ENCODE measurements at regions not wholly inside any gene's neighbourhood (a gene's known extent, or its start where the extent isn't known, plus 50 kb on each side); places are given as distances from the start of the nearest gene placed in this dataset.
"Not testable (repeated sequence)": the region's sequence is repeated elsewhere in the genome, so short reads cannot be mapped to it uniquely, and the experiment has no call there.

DNA sequence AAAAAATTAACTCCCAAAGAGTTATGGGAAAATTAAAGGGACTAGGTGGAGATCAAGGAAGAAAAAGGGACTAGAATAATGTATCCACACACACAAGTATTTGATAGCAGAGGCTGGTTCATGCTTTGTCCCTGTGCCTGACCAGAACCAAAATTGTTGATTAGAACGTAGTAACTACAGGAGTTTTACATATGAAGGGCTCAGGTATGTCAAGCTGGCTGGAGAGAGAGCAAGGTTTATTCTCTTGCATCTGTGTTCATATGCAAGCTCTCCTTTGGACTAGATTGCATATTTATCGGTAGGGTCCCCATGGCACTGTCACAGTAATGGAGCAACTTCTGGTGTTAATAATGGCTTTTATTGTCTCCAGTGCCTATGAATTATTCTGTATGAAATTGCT is 239.9 kb upstream of the TRPM3 start:
- no peak for DNase-seq

DNA sequence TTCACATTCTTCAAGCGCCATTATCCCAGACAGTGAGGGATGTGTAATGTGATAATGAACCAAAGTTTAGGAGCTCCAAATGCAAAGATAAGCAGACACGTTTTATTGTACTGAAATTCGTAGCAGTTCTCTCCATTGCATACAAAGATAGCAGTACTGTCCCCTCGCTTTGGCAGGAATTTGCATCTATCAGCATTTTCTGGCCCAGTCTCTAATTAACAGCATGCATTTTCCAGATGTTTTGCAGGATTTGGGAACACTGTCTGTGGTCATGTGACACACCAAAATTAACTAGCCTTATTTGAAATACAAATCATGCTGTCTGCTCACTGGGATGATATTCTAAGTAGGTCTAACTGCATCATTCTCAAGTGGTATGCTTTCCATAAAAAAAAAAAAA is 235.9 kb upstream of the TRPM3 start:
- no peak for DNase-seq

DNA sequence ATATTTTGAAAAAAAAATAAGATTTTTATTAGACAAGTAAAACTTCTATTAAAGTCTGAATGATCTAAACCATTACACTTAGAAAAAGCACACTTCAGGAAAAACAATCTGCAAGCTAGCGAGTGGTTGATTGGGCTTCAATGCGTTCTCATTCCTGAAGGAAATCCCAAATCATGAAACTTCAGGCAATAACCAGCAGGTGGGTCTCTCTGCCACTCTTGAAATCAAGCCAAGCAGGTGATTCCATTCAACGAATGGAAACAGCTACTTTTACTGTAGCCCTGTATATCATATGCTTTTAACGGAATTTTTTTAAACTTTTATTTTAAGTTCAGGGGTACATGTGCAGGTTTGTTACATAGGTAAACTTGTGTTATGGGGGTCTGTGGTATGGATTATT is 234.5 kb upstream of the TRPM3 start:
- DNase-seq, result no peak

GRCh38 chr9:71353720-71354119 is 232.3 kb upstream of the TRPM3 start:
- DNase-seq, result no peak

DNA sequence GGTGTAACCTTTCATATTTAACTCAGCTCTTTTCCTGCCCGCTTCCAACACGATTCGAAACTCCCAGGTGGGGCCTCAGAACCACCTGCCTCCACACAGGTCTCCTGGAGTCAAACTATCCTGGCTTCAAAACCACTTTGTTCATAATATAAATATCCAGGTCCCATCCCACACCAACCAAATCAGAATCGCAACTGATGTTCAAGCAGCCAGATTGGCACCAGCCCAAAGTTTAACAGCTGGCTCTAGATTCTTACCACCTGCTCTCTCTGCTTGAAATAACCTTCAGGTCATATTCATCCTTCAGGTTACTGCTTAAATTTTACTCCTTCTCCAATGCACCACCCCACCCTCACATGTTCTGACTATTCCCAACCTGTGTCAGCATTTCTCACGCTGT is 231.4 kb upstream of the TRPM3 start:
- DNase-seq, result no peak

- DNase-seq, result no peak
These were observed 227.8 kb upstream of the TRPM3 start for GRCh38 chr9:71349218-71349617.

DNA sequence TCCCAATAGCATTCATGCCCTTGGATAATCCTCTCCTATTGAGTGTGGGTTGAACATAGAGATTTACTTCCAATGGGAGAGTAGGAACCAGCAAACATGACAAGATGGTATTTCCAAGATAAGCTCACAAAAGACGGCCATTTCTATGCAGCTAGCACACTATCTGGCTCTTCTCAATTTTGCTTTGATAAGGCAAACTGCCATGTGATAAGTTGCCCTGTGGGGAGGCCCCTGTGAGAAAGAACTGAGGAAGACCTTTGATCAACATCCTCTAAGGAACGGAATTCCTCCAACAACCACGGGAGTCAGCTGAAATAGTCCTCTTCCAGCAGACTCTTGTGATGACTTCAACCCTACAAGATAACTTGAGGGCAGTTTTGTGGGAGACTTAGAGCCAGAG is 211.9 kb upstream of the TRPM3 start:
- no peak for DNase-seq

DNA sequence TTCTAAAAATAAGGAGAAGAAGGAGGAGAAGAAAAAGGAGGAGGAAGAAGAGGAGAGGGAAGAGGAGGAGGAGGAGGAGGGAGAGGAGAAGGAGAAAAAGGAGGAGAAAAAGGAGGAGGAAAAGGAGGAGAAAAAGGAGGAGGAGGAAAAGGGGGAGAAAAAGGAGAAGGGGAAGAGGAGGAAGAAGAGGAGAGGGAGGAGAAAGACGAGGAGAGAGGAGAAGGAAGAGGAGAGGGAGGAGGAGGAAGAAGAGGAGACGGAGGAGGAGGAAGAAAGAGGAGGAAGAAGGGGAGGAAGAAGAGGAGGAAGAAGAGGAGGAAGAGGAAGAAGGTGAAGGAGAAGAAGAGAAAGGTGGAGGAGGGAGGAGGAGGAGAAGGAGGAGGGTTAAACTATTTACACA is 210.2 kb upstream of the TRPM3 start:
- no peak for DNase-seq

- DNase-seq, result no peak
These were observed 208.5 kb upstream of the TRPM3 start for GRCh38 chr9:71329873-71330272.

DNA sequence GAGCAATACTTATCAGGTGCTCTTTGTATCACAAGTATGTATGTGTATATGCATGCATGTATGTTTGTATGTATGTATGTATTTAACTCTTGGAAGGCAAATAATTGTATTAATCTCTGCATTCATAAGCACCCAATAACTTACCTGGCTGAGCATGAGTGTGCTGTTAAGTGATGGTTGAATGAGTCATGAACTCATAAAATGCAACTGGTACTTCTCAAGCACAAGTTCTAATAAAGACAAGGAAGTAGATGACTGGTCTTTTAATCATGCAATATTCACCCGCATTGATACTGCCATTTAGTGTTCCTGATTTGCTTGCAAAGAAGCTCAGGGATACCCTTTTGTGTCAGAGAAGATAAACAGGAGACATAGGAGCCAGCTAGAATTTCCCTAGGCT is 204.9 kb upstream of the TRPM3 start:
- no peak for DNase-seq

- no peak for DNase-seq
These were observed 201.9 kb upstream of the TRPM3 start for GRCh38 chr9:71323357-71323756.

- no peak for DNase-seq
These were observed 200.9 kb upstream of the TRPM3 start for GRCh38 chr9:71322311-71322710.

- DNase-seq, result no peak
These were observed 187.0 kb upstream of the TRPM3 start for GRCh38 chr9:71308454-71308853.

- no peak for DNase-seq
These were observed 184.7 kb upstream of the TRPM3 start for GRCh38 chr9:71306134-71306533.

DNA sequence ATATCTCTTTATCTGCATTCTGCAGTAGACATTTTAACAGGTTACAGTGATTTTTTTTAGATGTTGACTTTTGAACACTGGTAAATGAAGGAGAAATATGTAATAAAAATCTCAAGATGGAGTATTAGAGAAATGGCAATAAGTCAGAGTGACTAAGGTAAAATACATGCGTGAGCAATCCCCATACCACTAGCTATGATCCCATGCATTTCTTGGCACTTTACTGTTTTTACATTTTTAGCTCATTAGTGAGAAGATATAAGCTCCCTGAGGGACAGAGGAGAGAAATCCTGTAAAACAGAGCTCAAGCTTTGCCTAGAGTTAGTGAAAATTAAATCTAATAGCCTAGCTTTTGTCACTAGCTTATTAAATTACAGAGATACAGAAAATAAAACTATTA is 181.9 kb upstream of the TRPM3 start:
- DNase-seq, result no peak

GRCh38 chr9:71302776-71303175 is 181.4 kb upstream of the TRPM3 start:
- no peak for DNase-seq

DNA sequence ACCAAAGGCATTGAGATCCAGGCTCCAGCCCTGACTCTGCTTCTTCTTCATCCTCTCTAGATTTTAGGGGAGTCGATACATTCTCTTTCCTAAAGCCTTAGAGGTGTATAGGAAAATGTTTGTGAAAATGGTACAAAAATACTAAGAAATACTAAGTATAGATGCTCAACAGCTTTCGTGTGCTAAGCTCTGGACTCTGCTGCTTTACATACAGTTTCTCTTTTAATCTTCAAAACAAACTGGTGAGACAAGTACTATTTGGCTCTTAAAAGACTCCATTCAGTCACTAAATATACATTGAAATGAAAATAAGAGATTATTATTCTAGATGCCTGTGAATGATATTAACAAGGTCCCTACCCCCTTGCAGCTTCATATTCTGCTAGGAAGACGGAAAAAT is 174.5 kb upstream of the TRPM3 start:
- DNase-seq, result no peak

- DNase-seq, result no peak
These were observed 164.7 kb upstream of the TRPM3 start for GRCh38 chr9:71286146-71286545.

- peak; percentile 11 for DNase-seq
These were observed 163.8 kb upstream of the TRPM3 start for GRCh38 chr9:71285191-71285656.

- DNase-seq, result not testable (repeated sequence)
These were observed 160.7 kb upstream of the TRPM3 start for GRCh38 chr9:71282116-71282515.

GRCh38 chr9:71279151-71279739 is 157.8 kb upstream of the TRPM3 start:
- DNase-seq, result no peak

GRCh38 chr9:71273613-71274012 is 152.2 kb upstream of the TRPM3 start:
- no peak for DNase-seq

- DNase-seq, result no peak
These were observed 150.2 kb upstream of the TRPM3 start for GRCh38 chr9:71271602-71272001.

DNA sequence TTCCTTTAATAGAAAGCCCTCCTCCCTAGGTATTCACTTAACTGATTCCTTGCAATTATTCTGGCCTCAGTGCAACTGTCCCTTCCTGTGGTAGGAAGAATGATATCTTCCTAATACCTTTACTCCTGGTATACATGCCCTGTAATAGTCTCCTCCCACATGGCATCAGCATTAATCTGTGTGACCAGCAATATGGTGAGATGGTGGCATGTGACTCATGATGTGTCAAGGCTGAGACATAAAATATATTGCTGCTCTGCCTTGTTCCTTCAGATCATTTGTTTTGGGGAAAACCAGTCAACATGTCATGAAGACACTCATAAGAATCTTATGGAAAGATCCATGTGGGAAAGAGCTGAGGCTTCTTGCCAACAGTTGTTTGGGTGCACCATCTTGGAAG is 149.1 kb upstream of the TRPM3 start:
- DNase-seq, result no peak

DNA sequence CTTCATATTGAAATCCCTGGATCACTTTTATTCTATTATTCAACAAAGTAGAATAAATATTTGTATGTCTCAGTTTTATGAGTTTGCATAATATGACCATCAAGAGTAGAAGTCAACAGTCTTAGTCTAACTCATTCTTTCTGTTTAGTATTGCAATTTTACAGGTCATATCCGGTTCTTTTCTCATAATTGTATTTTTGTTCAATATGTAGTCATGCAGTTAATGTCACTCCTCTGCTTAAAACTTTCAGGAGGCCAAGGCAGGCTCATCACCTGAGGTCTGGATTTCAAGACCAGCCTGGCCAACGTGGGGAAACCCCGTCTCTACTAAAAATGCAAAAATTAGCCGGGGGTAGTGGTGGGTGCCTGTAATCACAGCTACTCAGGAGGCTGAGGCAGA is 148.4 kb upstream of the TRPM3 start:
- DNase-seq, result no peak
